NCI-H1436 treated with DMSO at 0.1 percent for 48 hours (cell line): ENCODE measurements at regions not wholly inside any gene's neighbourhood (a gene's known extent, or its start where the extent isn't known, plus 50 kb on each side); places are given as distances from the start of the nearest gene placed in this dataset.
"Not testable (repeated sequence)": the region's sequence is repeated elsewhere in the genome, so short reads cannot be mapped to it uniquely, and the experiment has no call there.

ENCODE experiments used
- DNase-seq: peaks from one replicate; lab custom pipeline; 2025; lab: John Stamatoyannopoulos, UW

GRCh38 chr2:193841384-193842150, 1646.8 kb upstream of the TMEFF2 start:
- no peak for DNase-seq

GRCh38 chr2:193837111-193837738, 1642.5 kb upstream of the TMEFF2 start:
- no peak for DNase-seq

GRCh38 chr2:193836424-193837006, 1641.8 kb upstream of the TMEFF2 start:
- DNase-seq, result not testable (repeated sequence)

- not testable (repeated sequence) for DNase-seq
Observed at GRCh38 chr2:193833895-193834294, 1639.2 kb upstream of the TMEFF2 start.

- no peak for DNase-seq
Observed at GRCh38 chr2:193824474-193824873, 1629.7 kb upstream of the TMEFF2 start.

- no peak for DNase-seq
Observed at GRCh38 chr2:193818801-193819499, 1624.2 kb upstream of the TMEFF2 start.

GRCh38 chr2:193816008-193816407, 1621.3 kb upstream of the TMEFF2 start:
- DNase-seq, result no peak

GRCh38 chr2:193810533-193810932, 1615.8 kb upstream of the TMEFF2 start:
- DNase-seq, result no peak

GRCh38 chr2:193808877-193809276, 1614.1 kb upstream of the TMEFF2 start:
- no peak for DNase-seq

GRCh38 chr2:193806088-193806774, 1611.5 kb upstream of the TMEFF2 start:
- no peak for DNase-seq

- DNase-seq, result no peak
Observed at GRCh38 chr2:193796847-193797246, 1602.1 kb upstream of the TMEFF2 start.

GRCh38 chr2:193793914-193794313, 1599.2 kb upstream of the TMEFF2 start:
- no peak for DNase-seq

- no peak for DNase-seq
Observed at GRCh38 chr2:193783681-193784080, 1588.9 kb upstream of the TMEFF2 start.

- DNase-seq, result no peak
Observed at GRCh38 chr2:193778293-193778692, 1583.6 kb upstream of the TMEFF2 start.

- DNase-seq, result no peak
Observed at GRCh38 chr2:193776988-193777387, 1582.3 kb upstream of the TMEFF2 start.

- DNase-seq, result no peak
Observed at GRCh38 chr2:193774166-193774565, 1579.4 kb upstream of the TMEFF2 start.

GRCh38 chr2:193751299-193751698, 1556.6 kb upstream of the TMEFF2 start:
- no peak for DNase-seq

- no peak for DNase-seq
Observed at GRCh38 chr2:193749485-193749884, 1554.8 kb upstream of the TMEFF2 start.

- peak; percentile 93 for DNase-seq
Observed at GRCh38 chr2:193743089-193743488, 1548.4 kb upstream of the TMEFF2 start.

GRCh38 chr2:193738892-193739291, 1544.2 kb upstream of the TMEFF2 start:
- no peak for DNase-seq

GRCh38 chr2:193712912-193713311, 1518.2 kb upstream of the TMEFF2 start:
- no peak for DNase-seq

- DNase-seq, result no peak
Observed at GRCh38 chr2:193703411-193703810, 1508.7 kb upstream of the TMEFF2 start.
